Thyroid gland (tissue), 4 donors: ENCODE measurements at regions not wholly inside any gene's neighbourhood (a gene's known extent, or its start where the extent isn't known, plus 50 kb on each side); places are given as distances from the start of the nearest gene placed in this dataset.

ENCODE experiments used
- DNase-seq, 2 donors: peaks; one replicate each; pipeline ENCODE4 v3.0.0-alpha.2; 2019
- H3K27ac ChIP-seq, 3 donors: fragments of 200-600 bp; sonication (generic); 1 replicate in 2 of 3; 2 replicates in 1 of 3; pipeline ENCODE4 v1.5.1; 2016 to 2019; ENCODE audit warnings: mild to moderate bottlenecking in 1 of 3, moderate library complexity in 1 of 3
- H3K27me3 ChIP-seq: fragments of 200-600 bp; sonication (generic); one replicate; pipeline ENCODE4 v1.5.1; 2019
- H3K36me3 ChIP-seq, 2 donors: fragments of 200-600 bp; sonication (generic); one replicate each; pipeline ENCODE4 v1.5.1; 2016 to 2019
- H3K4me1 ChIP-seq, 2 donors: fragments of 200-600 bp; sonication (generic); one replicate each; pipeline ENCODE4 v1.5.1; 2017 to 2019
- H3K4me3 ChIP-seq, 3 donors: fragments of 200-600 bp; sonication (generic); replicated peaks in 1 of 3; 1 replicate in 2 of 3; 2 replicates in 1 of 3; pipeline ENCODE4 v1.5.1; 2016; ENCODE audit warnings: mild to moderate bottlenecking in 1 of 3
- H3K9me3 ChIP-seq: fragments of 200-600 bp; sonication (generic); one replicate; pipeline ENCODE4 v1.5.1; 2017
- POLR2A ChIP-seq, 2 donors: fragments of 450-650 bp; IDR thresholded peaks; one replicate each; pipeline ENCODE4 v1.6.1; 2017; ENCODE audit warnings: antibody characterized with exemption in 2 of 2, mild to moderate bottlenecking in 2 of 2, moderate library complexity in 1 of 2
- WGBS, 2 donors: methylation state at CpG; one replicate each; pipeline ENCODE4 v1.1.5; 2017; 5-methylcytosine and 5-hydroxymethylcytosine counted together
- intact Hi-C: fragments of 100-400 bp; cut with DNase I; formaldehyde crosslinking; loops from one replicate; pipeline ENCODE4 v1.15.1; 2023
- TF ChIP-seq, protein P1 (sequence below), 6 experiments: fragments of 200-600 bp in 3 of 6; fragments of 450-650 bp in 3 of 6; sonication (generic) in 3 of 6; IDR thresholded peaks; one replicate each; pipeline ENCODE4 v1.5.1; 2016 to 2019; ENCODE audit warnings: antibody characterized with exemption in 6 of 6, mild to moderate bottlenecking in 2 of 6, inconsistent platforms in 1 of 6, moderate library complexity in 1 of 6

DNA sequence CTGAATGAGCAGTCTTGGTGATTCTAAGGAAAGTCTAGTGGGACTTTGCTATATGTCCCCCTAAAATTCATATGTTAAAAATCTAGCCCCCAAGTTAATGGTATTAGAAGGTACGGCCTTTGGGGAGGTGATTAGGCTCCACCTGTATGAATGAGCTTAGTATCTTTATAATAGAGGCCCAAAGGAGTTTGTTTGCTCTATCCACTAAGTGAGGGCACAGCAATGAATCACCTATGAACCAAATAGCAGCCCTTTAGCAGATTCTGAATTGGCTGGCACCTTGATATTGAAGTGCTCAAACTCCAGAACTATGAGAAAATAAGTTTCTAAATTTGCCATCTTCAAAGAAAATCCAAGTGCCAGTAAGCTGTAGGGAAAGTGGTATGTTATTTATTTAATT, 187.9 kb downstream of the SUCNR1 start:
- Histone ChIP-seq H3K27ac (no peak overlapping the region), H3K27me3 (no peaks in the 10 kb centered on the region), H3K4me3 (no peak overlapping the region), H3K36me3 (no peaks in the 10 kb centered on the region), H3K9me3 (no peaks in the 10 kb centered on the region), H3K4me1 (no peaks in the 10 kb centered on the region)
- intact Hi-C loops: no loop called here
- no peak for TF ChIP-seq POLR2A (IDR thresholded peaks at IDR 0.05)
- TF ChIP-seq, protein P1, sequence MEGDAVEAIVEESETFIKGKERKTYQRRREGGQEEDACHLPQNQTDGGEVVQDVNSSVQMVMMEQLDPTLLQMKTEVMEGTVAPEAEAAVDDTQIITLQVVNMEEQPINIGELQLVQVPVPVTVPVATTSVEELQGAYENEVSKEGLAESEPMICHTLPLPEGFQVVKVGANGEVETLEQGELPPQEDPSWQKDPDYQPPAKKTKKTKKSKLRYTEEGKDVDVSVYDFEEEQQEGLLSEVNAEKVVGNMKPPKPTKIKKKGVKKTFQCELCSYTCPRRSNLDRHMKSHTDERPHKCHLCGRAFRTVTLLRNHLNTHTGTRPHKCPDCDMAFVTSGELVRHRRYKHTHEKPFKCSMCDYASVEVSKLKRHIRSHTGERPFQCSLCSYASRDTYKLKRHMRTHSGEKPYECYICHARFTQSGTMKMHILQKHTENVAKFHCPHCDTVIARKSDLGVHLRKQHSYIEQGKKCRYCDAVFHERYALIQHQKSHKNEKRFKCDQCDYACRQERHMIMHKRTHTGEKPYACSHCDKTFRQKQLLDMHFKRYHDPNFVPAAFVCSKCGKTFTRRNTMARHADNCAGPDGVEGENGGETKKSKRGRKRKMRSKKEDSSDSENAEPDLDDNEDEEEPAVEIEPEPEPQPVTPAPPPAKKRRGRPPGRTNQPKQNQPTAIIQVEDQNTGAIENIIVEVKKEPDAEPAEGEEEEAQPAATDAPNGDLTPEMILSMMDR (IDR thresholded peaks at IDR 0.05): no peak
- DNase-seq: no peak
- WGBS, 2 donors: 82 to 83% methylated on average over 1 of the region's 1 CpG

DNA sequence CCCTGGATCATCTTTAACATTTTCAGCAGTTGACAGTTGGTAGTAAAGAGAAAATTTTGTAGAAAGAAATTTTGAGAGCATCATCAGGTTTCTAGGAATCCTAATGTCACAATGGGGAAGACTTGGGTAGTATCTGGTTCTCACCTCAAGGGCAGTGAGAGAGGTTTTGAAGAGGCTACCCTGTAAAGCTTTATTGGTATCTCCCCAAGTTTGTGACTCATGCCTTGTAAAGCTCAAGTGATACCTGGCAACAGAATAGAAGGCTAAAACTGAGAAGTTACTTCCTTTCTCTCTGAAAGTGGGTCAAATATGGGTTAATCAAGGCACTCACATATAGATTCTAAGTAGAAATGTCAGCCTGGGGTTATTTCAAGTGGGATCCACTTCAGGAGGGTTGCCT, 196.4 kb downstream of the SUCNR1 start:
- no peak overlapping the region for H3K27ac ChIP-seq
- H3K27me3 ChIP-seq: no peaks in the 10 kb centered on the region
- intact Hi-C loops: no loop called here
- no peaks in the 10 kb centered on the region for H3K36me3 ChIP-seq
- no peak overlapping the region for H3K4me3 ChIP-seq
- no peak for DNase-seq
- no peaks in the 10 kb centered on the region for H3K4me1 ChIP-seq
- no peak for TF ChIP-seq POLR2A (IDR thresholded peaks at IDR 0.05)
- TF ChIP-seq, protein P1 (IDR thresholded peaks at IDR 0.05): no peak
- no peaks in the 10 kb centered on the region for H3K9me3 ChIP-seq

DNA sequence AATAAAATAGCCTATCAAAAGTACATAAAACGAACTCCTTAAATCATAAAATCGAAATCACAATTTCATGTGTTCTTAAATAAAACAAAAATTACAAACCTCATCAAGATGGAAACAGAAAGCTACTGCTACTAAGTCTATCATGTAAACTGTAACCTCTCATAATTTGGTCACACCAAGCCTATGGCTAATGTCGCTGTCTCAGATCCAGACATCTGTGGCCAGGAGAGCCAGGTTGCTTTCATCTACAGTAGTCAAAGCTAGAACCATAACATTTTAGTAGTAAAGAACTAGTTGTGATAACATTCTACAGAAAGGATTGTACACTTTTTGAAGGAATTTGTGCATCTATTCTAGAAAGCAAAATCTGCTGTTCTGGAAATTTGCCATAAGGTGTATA, 197.4 kb upstream of the MBNL1 start:
- WGBS, 2 donors: 95 to 97% methylated on average over 3 of the region's 3 CpGs
- Histone ChIP-seq H3K27me3 (no peaks in the 10 kb centered on the region), H3K36me3 (no peaks in the 10 kb centered on the region), H3K4me3 (no peak overlapping the region), H3K9me3 (no peaks in the 10 kb centered on the region), H3K4me1 (no peaks in the 10 kb centered on the region), H3K27ac (no peak overlapping the region)
- DNase-seq: no peak
- intact Hi-C loops: no loop called here
- TF ChIP-seq, protein P1 (IDR thresholded peaks at IDR 0.05): no peak
- no peak for TF ChIP-seq POLR2A (IDR thresholded peaks at IDR 0.05)

DNA sequence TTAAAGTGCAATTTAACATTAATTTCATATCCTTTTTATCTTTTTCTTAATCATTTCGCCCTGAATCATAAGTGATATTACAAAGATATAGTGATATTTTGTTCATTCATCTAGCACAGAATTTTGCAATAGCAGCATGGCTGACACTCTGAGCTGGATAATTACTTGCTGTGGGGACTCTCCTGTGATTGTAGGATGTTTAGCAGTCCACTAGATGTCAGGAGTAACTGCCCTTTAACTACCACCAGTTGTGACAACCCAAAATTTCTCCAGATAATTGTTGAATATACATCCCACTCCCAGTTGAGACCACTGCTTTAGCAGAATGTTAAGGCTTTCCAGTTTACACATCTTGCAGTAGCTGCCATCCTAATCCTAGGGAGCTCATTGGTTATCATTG, 196.8 kb upstream of the MBNL1 start:
- H3K4me1 ChIP-seq: no peaks in the 10 kb centered on the region
- no peaks in the 10 kb centered on the region for H3K27me3 ChIP-seq
- intact Hi-C loops: no loop called here
- TF ChIP-seq, protein P1 (IDR thresholded peaks at IDR 0.05): peak in 3 of 6 experiments; percentile 22 to 37 (median 33)
- TF ChIP-seq POLR2A (IDR thresholded peaks at IDR 0.05): no peak
- H3K27ac ChIP-seq: no peak overlapping the region
- no peaks in the 10 kb centered on the region for H3K9me3 ChIP-seq
- DNase-seq: no peak
- H3K4me3 ChIP-seq: no peak overlapping the region
- no peaks in the 10 kb centered on the region for H3K36me3 ChIP-seq
- WGBS, 2 donors: 43 to 49% methylated on average over 1 of the region's 1 CpG

DNA sequence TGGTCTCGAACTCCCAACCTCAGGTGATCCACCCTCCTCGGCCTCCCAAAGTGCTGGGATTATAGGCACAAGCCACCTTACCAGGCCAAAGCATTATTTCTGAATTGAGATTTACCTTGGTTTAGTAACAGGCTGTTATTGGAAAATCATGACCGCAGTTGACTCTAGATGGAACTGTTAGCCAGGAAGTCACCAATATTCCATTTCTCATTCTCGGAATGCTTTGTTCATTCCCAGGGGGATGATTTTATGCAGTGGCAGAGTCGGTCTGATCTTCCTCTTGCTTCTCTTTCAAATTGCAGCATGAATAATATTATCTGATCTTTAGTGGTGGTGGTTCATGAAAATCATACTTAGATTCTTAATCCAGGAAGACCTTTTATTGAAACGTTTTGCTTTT, 195.5 kb upstream of the MBNL1 start:
- no peak for TF ChIP-seq POLR2A (IDR thresholded peaks at IDR 0.05)
- TF ChIP-seq, protein P1 (IDR thresholded peaks at IDR 0.05): no peak
- Histone ChIP-seq H3K4me3 (no peak overlapping the region), H3K27ac (no peak overlapping the region), H3K9me3 (no peaks in the 10 kb centered on the region), H3K27me3 (no peaks in the 10 kb centered on the region), H3K4me1 (no peaks in the 10 kb centered on the region), H3K36me3 (no peaks in the 10 kb centered on the region)
- DNase-seq: no peak
- 69 to 73% methylated on average over 6 of the region's 6 CpGs for WGBS, 2 donors
- intact Hi-C loops: no loop called here
